Tibial nerve (tissue), 3 donors: ENCODE measurements at regions not wholly inside any gene's neighbourhood (a gene's known extent, or its start where the extent isn't known, plus 50 kb on each side); places are given as distances from the start of the nearest gene placed in this dataset.

Experiments used
- CTCF ChIP-seq, 5 experiments: fragments of 200-600 bp in 3 of 5; fragments of 450-650 bp in 2 of 5; sonication (generic) in 3 of 5; IDR thresholded peaks; one replicate each; pipeline ENCODE4 v1.5.1; 2016 to 2019; ENCODE audit warnings: antibody characterized with exemption in 5 of 5, mild to moderate bottlenecking in 3 of 5, moderate library complexity in 2 of 5
- POLR2A ChIP-seq, 2 donors: fragments of 450-650 bp; IDR thresholded peaks; one replicate each; pipeline ENCODE4 v1.6.1; 2017; ENCODE audit warnings: antibody characterized with exemption in 2 of 2, mild to moderate bottlenecking in 2 of 2, moderate library complexity in 2 of 2

GRCh38 chr15:62250978-62251377, 85.9 kb upstream of the C2CD4B start:
- no peak for TF ChIP-seq POLR2A (IDR thresholded peaks at IDR 0.05)
- TF ChIP-seq CTCF (IDR thresholded peaks at IDR 0.05) = no peak
